Stomach (tissue), 4 donors: ENCODE measurements at regions not wholly inside any gene's neighbourhood (a gene's known extent, or its start where the extent isn't known, plus 50 kb on each side); places are given as distances from the start of the nearest gene placed in this dataset.

Source experiments
- CTCF ChIP-seq, 7 experiments: fragments of 450-650 bp in 4 of 7; fragments of 200-600 bp in 3 of 7; sonication (generic) in 3 of 7; IDR thresholded peaks; one replicate each; pipeline ENCODE4 v1.5.1; 2016 to 2019; ENCODE audit warnings: antibody characterized with exemption in 7 of 7, control low read depth in 2 of 7, mild to moderate bottlenecking in 1 of 7
- POLR2A ChIP-seq, 4 donors: fragments of 450-650 bp; IDR thresholded peaks; one replicate each; pipeline ENCODE4 v1.6.1; 2016; ENCODE audit warnings: antibody characterized with exemption in 4 of 4, control low read depth in 2 of 4, mild to moderate bottlenecking in 1 of 4, moderate library complexity in 1 of 4
- POLR2AphosphoS5 ChIP-seq, 3 donors: sonication (generic); formaldehyde crosslinking; IDR thresholded peaks; one replicate each; pipeline ENCODE4 v1.6.1; 2016; ENCODE audit warnings: antibody characterized with exemption in 3 of 3

DNA sequence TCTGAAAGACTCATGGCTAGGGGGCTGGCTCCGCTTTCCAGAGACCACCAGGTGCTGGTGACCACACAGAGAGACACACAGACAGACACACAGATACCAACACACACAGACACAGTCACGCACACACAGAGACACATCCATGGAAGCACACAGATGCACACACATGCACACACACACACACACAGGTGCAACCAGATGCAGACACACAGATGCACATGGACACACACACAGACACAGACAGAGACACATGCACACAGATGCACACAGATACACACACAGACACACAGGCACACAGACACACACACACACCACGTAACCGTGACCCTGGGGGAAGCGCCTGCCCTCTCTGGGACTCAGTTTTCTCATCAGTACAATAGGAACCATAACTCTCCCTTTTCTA, 132.2 kb downstream of the WNT7A start:
- no peak for TF ChIP-seq POLR2A (IDR thresholded peaks at IDR 0.05)
- no peak for TF ChIP-seq CTCF (IDR thresholded peaks at IDR 0.05)
- no peak for TF ChIP-seq POLR2AphosphoS5 (IDR thresholded peaks at IDR 0.05)
